Esophagus muscularis mucosa (tissue), 4 donors: ENCODE measurements at regions not wholly inside any gene's neighbourhood (a gene's known extent, or its start where the extent isn't known, plus 50 kb on each side); places are given as distances from the start of the nearest gene placed in this dataset.
"Not testable (repeated sequence)": the region's sequence is repeated elsewhere in the genome, so short reads cannot be mapped to it uniquely, and the experiment has no call there.

Experiments
- DNase-seq: peaks from one replicate; pipeline ENCODE4 v3.0.0-alpha.2; 2017; ENCODE audit errors: extremely low spot score
- H3K27ac ChIP-seq, 4 donors: fragments of 200-600 bp; sonication (generic); replicated peaks in 1 of 4; 1 replicate in 3 of 4; 2 replicates in 1 of 4; pipeline ENCODE4 v1.5.1; 2016 to 2019; ENCODE audit warnings: mild to moderate bottlenecking in 1 of 4
- H3K27me3 ChIP-seq, 4 donors: fragments of 200-600 bp; sonication (generic); one replicate each; pipeline versions ENCODE4 v1.5.1 to v1.6.0; 2016 to 2019
- H3K36me3 ChIP-seq, 4 donors: fragments of 200-600 bp; sonication (generic); one replicate each; pipeline ENCODE4 v1.5.1; 2016 to 2019
- H3K4me1 ChIP-seq, 4 donors: fragments of 200-600 bp; sonication (generic); one replicate each; pipeline ENCODE4 v1.5.1; 2016 to 2019
- H3K4me3 ChIP-seq, 4 donors: fragments of 200-600 bp; sonication (generic); 1 replicate in 2 of 4; 2 replicates in 2 of 4; pipeline ENCODE4 v1.5.1; 2016 to 2019; ENCODE audit warnings: mild to moderate bottlenecking in 4 of 4, moderate library complexity in 1 of 4
- H3K9me3 ChIP-seq, 4 donors: fragments of 200-600 bp; sonication (generic); 1 replicate in 3 of 4; 2 replicates in 1 of 4; pipeline ENCODE4 v1.5.1; 2016 to 2019
- CTCF ChIP-seq, 3 experiments: fragments of 200-600 bp in 2 of 3; fragments of 450-650 bp in 1 of 3; sonication (generic) in 2 of 3; IDR thresholded peaks; one replicate each; pipeline ENCODE4 v1.5.1; 2017 to 2019; ENCODE audit warnings: antibody characterized with exemption in 3 of 3, mild to moderate bottlenecking in 2 of 3, moderate library complexity in 1 of 3
- EP300 ChIP-seq: sonication (generic); formaldehyde crosslinking; IDR thresholded peaks from one replicate; pipeline ENCODE4 v1.6.1; 2017; ENCODE audit warnings: antibody characterized with exemption
- POLR2A ChIP-seq: fragments of 450-650 bp; IDR thresholded peaks from one replicate; pipeline ENCODE4 v1.6.1; 2017; ENCODE audit warnings: antibody characterized with exemption, moderate library complexity, mild to moderate bottlenecking, low read depth
- POLR2AphosphoS5 ChIP-seq, 2 donors: sonication (generic); formaldehyde crosslinking; IDR thresholded peaks; one replicate each; pipeline ENCODE4 v1.6.1; 2017; ENCODE audit warnings: antibody characterized with exemption in 2 of 2
- WGBS: methylation state at CpG from one replicate; pipeline ENCODE4 v1.1.5; 2018; 5-methylcytosine and 5-hydroxymethylcytosine counted together
- intact Hi-C: fragments of 100-400 bp; cut with DNase I; formaldehyde crosslinking; loops from one replicate; pipeline ENCODE4 v1.15.1; 2023

- 55% methylated on average over 1 of the region's 1 CpG for WGBS
- H3K36me3 ChIP-seq, result no peaks in the 10 kb centered on the region
- no peaks in the 10 kb centered on the region for H3K27me3 ChIP-seq
- no peak overlapping the region for H3K4me3 ChIP-seq
- TF ChIP-seq CTCF (IDR thresholded peaks at IDR 0.05), result no peak
- no peak for TF ChIP-seq POLR2AphosphoS5 (IDR thresholded peaks at IDR 0.05)
- TF ChIP-seq POLR2A, result no peak
- TF ChIP-seq EP300, result no peak
- H3K4me1 ChIP-seq, result no peaks in the 10 kb centered on the region
- no peaks in the 10 kb centered on the region for H3K9me3 ChIP-seq
- H3K27ac ChIP-seq, result no peak overlapping the region
- no peak for DNase-seq
- intact Hi-C loops, result no loop called here
Measured at GRCh38 chr6:130717657-130718056, 109.5 kb upstream of the SMLR1 start.

- Histone ChIP-seq H3K27me3 (no peaks in the 10 kb centered on the region), H3K27ac (no peak overlapping the region), H3K36me3 (no peaks in the 10 kb centered on the region), H3K4me3 (no peak overlapping the region), H3K4me1 (no peaks in the 10 kb centered on the region), H3K9me3 (no peaks in the 10 kb centered on the region)
- intact Hi-C loops, result no loop called here
- no peak for TF ChIP-seq EP300
- no peak for TF ChIP-seq POLR2A
- TF ChIP-seq CTCF (IDR thresholded peaks at IDR 0.05), result no peak
- TF ChIP-seq POLR2AphosphoS5 (IDR thresholded peaks at IDR 0.05), result no peak
- DNase-seq, result no peak
Measured at GRCh38 chr6:130720076-130720715, 107.0 kb upstream of the SMLR1 start.

- Histone ChIP-seq H3K36me3 (no peaks in the 10 kb centered on the region), H3K27ac (no peak overlapping the region), H3K27me3 (no peaks in the 10 kb centered on the region), H3K9me3 (no peaks in the 10 kb centered on the region), H3K4me3 (no peak overlapping the region), H3K4me1 (no peaks in the 10 kb centered on the region)
- intact Hi-C loops, result no loop called here
- DNase-seq, result no peak
- no peak for TF ChIP-seq POLR2AphosphoS5 (IDR thresholded peaks at IDR 0.05)
- TF ChIP-seq CTCF (IDR thresholded peaks at IDR 0.05), result no peak
- TF ChIP-seq POLR2A, result no peak
- TF ChIP-seq EP300, result no peak
Measured at GRCh38 chr6:130724089-130724488, 103.1 kb upstream of the SMLR1 start.

GRCh38 chr6:130725551-130725950, 101.7 kb upstream of the SMLR1 start:
- TF ChIP-seq POLR2AphosphoS5 (IDR thresholded peaks at IDR 0.05) (no peak), EP300 (no peak), CTCF (IDR thresholded peaks at IDR 0.05) (no peak), POLR2A (no peak)
- H3K27ac ChIP-seq, result no peak overlapping the region
- DNase-seq, result no peak
- no peaks in the 10 kb centered on the region for H3K27me3 ChIP-seq
- intact Hi-C loops, result no loop called here
- no peaks in the 10 kb centered on the region for H3K36me3 ChIP-seq
- H3K4me3 ChIP-seq, result no peak overlapping the region
- no peaks in the 10 kb centered on the region for H3K9me3 ChIP-seq
- no peaks in the 10 kb centered on the region for H3K4me1 ChIP-seq

DNA sequence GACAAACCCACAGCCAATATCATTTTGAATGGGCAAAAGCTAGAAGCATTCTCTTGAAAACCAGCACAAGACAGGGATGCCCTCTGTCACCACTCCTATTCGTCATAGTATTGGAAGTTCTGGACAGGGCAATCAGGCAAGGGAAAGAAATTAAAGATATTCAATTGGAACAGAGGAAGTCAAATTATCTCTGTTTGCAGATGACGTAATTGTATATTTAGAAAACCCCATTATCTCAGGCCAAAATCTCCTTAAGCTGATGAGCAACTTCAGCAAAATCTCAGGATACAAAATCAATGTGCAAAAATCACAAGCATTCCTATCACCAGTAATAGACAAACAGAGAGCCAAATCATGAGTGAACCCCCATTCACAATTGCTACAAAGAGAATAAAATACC, 99.1 kb upstream of the SMLR1 start:
- H3K9me3 ChIP-seq, intact Hi-C loops, H3K4me1 ChIP-seq, H3K27ac ChIP-seq, H3K36me3 ChIP-seq, H3K4me3 ChIP-seq, DNase-seq, H3K27me3 ChIP-seq: not testable (repeated sequence)
- WGBS, result 87% methylated on average over 2 of the region's 2 CpGs
